DND-41 (cell line): ENCODE measurements at regions not wholly inside any gene's neighbourhood (a gene's known extent, or its start where the extent isn't known, plus 50 kb on each side); places are given as distances from the start of the nearest gene placed in this dataset.

ENCODE experiments used
- CTCF ChIP-seq: IDR thresholded peaks from 2 replicates; pipeline ENCODE4 v1.5.1; 2012; ENCODE audit warnings: borderline replicate concordance, low read length, moderate library complexity, mild to moderate bottlenecking; ENCODE audit not compliant: poor library complexity, severe bottlenecking; ENCODE audit errors: extremely low read depth
- EZH2 ChIP-seq: IDR thresholded peaks from 3 replicates; pipeline ENCODE4 v1.6.1; 2012; ENCODE audit warnings: borderline replicate concordance, low read depth, mild to moderate bottlenecking, moderate library complexity, low read length, inconsistent platforms; ENCODE audit not compliant: severe bottlenecking

- no peak for TF ChIP-seq CTCF
- no peak for TF ChIP-seq EZH2
Observed at GRCh38 chr11:115653926-115654325, 149.7 kb upstream of the CADM1 start.
